Calu3 (cell line): ENCODE measurements at regions not wholly inside any gene's neighbourhood (a gene's known extent, or its start where the extent isn't known, plus 50 kb on each side); places are given as distances from the start of the nearest gene placed in this dataset.

Source experiments
- BruUV-seq: library from RNA; stranded (reverse); fragments of 400-500 nt; replicated peaks from 2 replicates; lab custom pipeline; 2021; lab: Mats Ljungman, UMichigan
- CTCF ChIA-PET: fragments of 300-600 bp; sonication (Branson Sonifier 250); formaldehyde crosslinking; loops from one replicate; lab custom pipeline; 2022; ENCODE audit warnings: antibody characterized with exemption; lab: Charles Lee
- DNase-seq: peaks from one replicate; pipeline ENCODE4 v3.0.0; 2022
- H3K27ac Mint-ChIP-seq: one replicate; pipeline ENCODE4 v1.8.0; 2022; ENCODE audit warnings: mixed read lengths; ENCODE audit not compliant: unreplicated experiment
- H3K27me3 Mint-ChIP-seq: one replicate; pipeline ENCODE4 v1.8.0; 2022; ENCODE audit warnings: mixed read lengths; ENCODE audit not compliant: unreplicated experiment
- H3K36me3 Mint-ChIP-seq: one replicate; pipeline ENCODE4 v1.8.0; 2022; ENCODE audit warnings: mild to moderate bottlenecking, moderate library complexity, mixed read lengths; ENCODE audit not compliant: insufficient read depth, unreplicated experiment
- H3K4me1 Mint-ChIP-seq: one replicate; pipeline ENCODE4 v1.8.0; 2022; ENCODE audit warnings: mild to moderate bottlenecking, low read depth, mixed read lengths; ENCODE audit not compliant: unreplicated experiment
- H3K4me3 Mint-ChIP-seq: one replicate; pipeline ENCODE4 v1.8.0; 2022; ENCODE audit warnings: mild to moderate bottlenecking, low read depth, moderate library complexity, mixed read lengths; ENCODE audit not compliant: unreplicated experiment
- H3K9me3 Mint-ChIP-seq: one replicate; pipeline ENCODE4 v1.8.0; 2022; ENCODE audit warnings: low read depth, mixed read lengths; ENCODE audit not compliant: unreplicated experiment
- CTCF ChIP-seq: fragments of 200-600 bp; IDR thresholded peaks from one replicate; pipeline ENCODE4 v1.8.0; 2022; ENCODE audit warnings: antibody characterized with exemption; ENCODE audit not compliant: unreplicated experiment
- intact Hi-C: fragments of 100-400 bp; cut with micrococcal nuclease; formaldehyde crosslinking; loops from one replicate; pipeline ENCODE4 v1.10.0; 2022; ENCODE audit not compliant: unreplicated experiment

- Mint-ChIP-seq H3K9me3 (no peaks in the 10 kb centered on the region), H3K27ac (no peak overlapping the region), H3K27me3 (peaks cover 60% of the 10 kb centered on the region), H3K4me1 (peaks cover 11% of the 10 kb centered on the region), H3K36me3 (no peaks in the 10 kb centered on the region), H3K4me3 (no peak overlapping the region)
- intact Hi-C loops, result no loop called here
- BruUV-seq, result no TSS peak
- TF ChIP-seq CTCF, result no peak
- CTCF ChIA-PET, result no interaction called here
- DNase-seq, result no peak
These were observed 207.0 kb upstream of the AGAP1 start for GRCh38 chr2:235286622-235287374.

- no peak overlapping the region for H3K4me3 Mint-ChIP-seq
- H3K4me1 Mint-ChIP-seq, result peaks cover 14% of the 10 kb centered on the region
- no TSS peak for BruUV-seq
- intact Hi-C loops, result no loop called here
- no peak for DNase-seq
- H3K27ac Mint-ChIP-seq, result no peak overlapping the region
- no peaks in the 10 kb centered on the region for H3K36me3 Mint-ChIP-seq
- no peaks in the 10 kb centered on the region for H3K9me3 Mint-ChIP-seq
- peaks cover 54% of the 10 kb centered on the region for H3K27me3 Mint-ChIP-seq
- CTCF ChIA-PET, result no interaction called here
- no peak for TF ChIP-seq CTCF
These were observed 206.5 kb upstream of the AGAP1 start for GRCh38 chr2:235287375-235287733.

GRCh38 chr2:235291461-235291860 lies 202.4 kb upstream of the AGAP1 start:
- no peak for TF ChIP-seq CTCF
- intact Hi-C loops, result no loop called here
- Mint-ChIP-seq H3K27ac (peak overlapping the region; percentile 69), H3K9me3 (no peaks in the 10 kb centered on the region), H3K4me1 (peaks cover 14% of the 10 kb centered on the region), H3K27me3 (peaks cover 20% of the 10 kb centered on the region), H3K36me3 (no peaks in the 10 kb centered on the region), H3K4me3 (no peak overlapping the region)
- no TSS peak for BruUV-seq
- CTCF ChIA-PET, result no interaction called here
- no peak for DNase-seq

GRCh38 chr2:235293061-235293460 lies 200.8 kb upstream of the AGAP1 start:
- Mint-ChIP-seq H3K36me3 (no peaks in the 10 kb centered on the region), H3K4me1 (peaks cover 14% of the 10 kb centered on the region), H3K27ac (no peak overlapping the region), H3K27me3 (peaks cover 18% of the 10 kb centered on the region), H3K9me3 (peaks cover 3% of the 10 kb centered on the region), H3K4me3 (no peak overlapping the region)
- intact Hi-C loops, result no loop called here
- no peak for TF ChIP-seq CTCF
- DNase-seq, result no peak
- CTCF ChIA-PET, result no interaction called here
- no TSS peak for BruUV-seq
